Stomach smooth muscle (tissue), 2 donors: ENCODE measurements at regions not wholly inside any gene's neighbourhood (a gene's known extent, or its start where the extent isn't known, plus 50 kb on each side); places are given as distances from the start of the nearest gene placed in this dataset.

Experiments
- H3K27ac ChIP-seq: one replicate; pipeline ENCODE4 v1.7.0; 2013; ENCODE audit warnings: mild to moderate bottlenecking, low read length, inconsistent platforms
- H3K27me3 ChIP-seq, 2 donors: one replicate each; pipeline ENCODE4 v1.7.0; 2013; ENCODE audit warnings: low read length in 2 of 2; ENCODE audit not compliant: insufficient read depth in 2 of 2, control insufficient read depth in 1 of 2
- H3K36me3 ChIP-seq, 2 donors: one replicate each; pipeline ENCODE4 v1.7.0; 2013; ENCODE audit warnings: low read length in 2 of 2; ENCODE audit not compliant: control insufficient read depth in 2 of 2, insufficient read depth in 2 of 2
- H3K4me1 ChIP-seq: one replicate; pipeline ENCODE4 v1.7.0; 2013; ENCODE audit warnings: low read length; ENCODE audit not compliant: control insufficient read depth, insufficient read depth
- H3K4me3 ChIP-seq, 2 donors: one replicate each; pipeline ENCODE4 v1.7.0; 2013; ENCODE audit warnings: low read length in 2 of 2
- H3K9ac ChIP-seq, 2 donors: one replicate each; pipeline ENCODE4 v1.7.0; 2013; ENCODE audit warnings: low read length in 2 of 2, mild to moderate bottlenecking in 1 of 2
- H3K9me3 ChIP-seq, 2 donors: one replicate each; pipeline ENCODE4 v1.7.0; 2013; ENCODE audit warnings: low read length in 2 of 2; ENCODE audit not compliant: control insufficient read depth in 2 of 2
- donor health status: healthy.
- donor health status: Pancreatic carcinoma.

DNA sequence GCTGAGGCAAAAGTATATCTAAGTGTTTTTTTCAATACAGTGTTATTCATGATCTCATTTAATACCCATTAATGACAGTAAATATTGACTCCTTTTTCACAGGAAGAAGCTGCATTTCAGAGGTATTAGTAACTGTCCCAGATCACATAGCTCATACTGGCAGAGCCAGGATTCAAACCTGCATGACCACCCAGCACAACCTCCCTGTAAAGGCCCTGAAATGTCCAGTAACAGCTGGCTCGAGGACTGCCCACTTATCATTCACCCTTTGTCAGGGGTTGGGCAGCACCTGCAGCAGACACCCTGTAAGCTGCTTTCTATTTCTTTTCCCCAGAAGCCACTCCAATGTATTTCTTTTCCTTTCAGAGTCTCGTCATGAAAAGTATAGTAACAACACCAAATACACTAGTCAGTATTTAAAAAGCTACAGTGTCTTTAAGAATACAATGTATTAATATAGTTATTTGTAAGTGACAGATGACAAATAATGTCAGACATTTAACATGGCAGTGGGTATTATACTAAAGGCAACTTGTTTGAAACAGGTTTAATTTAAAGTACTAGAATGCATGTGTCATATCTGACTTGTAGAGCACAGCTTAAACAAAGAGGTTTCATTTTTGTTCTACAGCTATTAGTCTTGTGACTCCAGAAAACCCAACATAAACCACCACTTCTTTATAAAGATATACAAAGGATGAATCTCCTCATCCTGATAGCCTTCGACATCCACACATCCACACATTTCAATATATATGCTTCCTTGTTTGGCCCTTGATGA lies 841.6 kb upstream of the GJE1 start:
- Histone ChIP-seq H3K9me3 (peaks cover 0 to 6% of the 10 kb centered on the region in 2 donors), H3K9ac (no peak overlapping the region), H3K27me3 (no peaks in the 10 kb centered on the region), H3K36me3 (no peaks in the 10 kb centered on the region), H3K4me3 (no peak overlapping the region), H3K27ac (no peak overlapping the region), H3K4me1 (no peaks in the 10 kb centered on the region)

DNA sequence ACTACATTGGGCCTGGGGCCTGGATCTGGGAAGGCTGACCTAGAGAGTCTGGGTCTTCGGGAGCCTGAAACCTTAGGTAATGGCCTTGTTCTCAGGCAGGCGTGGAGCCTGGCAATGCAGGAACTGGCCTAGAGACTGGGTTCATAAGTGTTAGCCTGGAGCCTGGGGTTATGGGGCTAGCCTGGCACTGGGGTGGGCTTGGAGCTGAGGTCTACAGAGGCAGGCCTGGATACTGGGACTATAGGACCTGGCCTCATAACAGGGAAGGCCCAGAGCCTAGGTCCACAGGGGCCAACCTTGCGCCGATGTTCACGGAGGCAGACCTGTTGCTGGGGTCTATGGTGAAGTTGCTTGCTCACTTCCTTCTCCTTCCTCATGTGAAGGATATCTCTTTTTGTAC lies 843.8 kb upstream of the GJE1 start:
- Histone ChIP-seq H3K36me3 (no peaks in the 10 kb centered on the region), H3K27me3 (no peaks in the 10 kb centered on the region), H3K4me1 (no peaks in the 10 kb centered on the region), H3K9me3 (peaks cover 0 to 6% of the 10 kb centered on the region in 2 donors), H3K27ac (no peak overlapping the region), H3K9ac (no peak overlapping the region), H3K4me3 (no peak overlapping the region)

DNA sequence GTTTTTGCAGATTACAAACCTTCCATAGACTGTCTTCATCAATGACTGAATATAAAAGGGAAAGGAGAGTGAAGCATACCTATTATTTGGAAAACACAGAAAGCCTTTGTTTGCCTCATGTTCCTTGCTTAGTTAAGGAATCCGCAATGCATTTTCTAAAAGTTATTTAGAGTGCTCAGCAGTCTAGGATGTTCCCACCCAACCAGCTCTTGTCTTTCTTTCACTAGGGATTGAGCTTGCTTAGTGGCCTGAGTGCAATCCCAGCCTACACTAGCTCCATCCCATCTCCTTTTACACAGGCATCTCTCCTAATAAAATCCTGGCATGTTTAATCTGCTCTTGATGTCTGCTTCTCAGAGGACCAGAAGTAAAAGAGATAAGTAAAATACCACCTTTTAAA lies 850.5 kb upstream of the GJE1 start:
- Histone ChIP-seq H3K9me3 (no peaks in the 10 kb centered on the region), H3K27ac (no peak overlapping the region), H3K9ac (no peak overlapping the region), H3K4me1 (no peaks in the 10 kb centered on the region), H3K27me3 (no peaks in the 10 kb centered on the region), H3K4me3 (no peak overlapping the region), H3K36me3 (no peaks in the 10 kb centered on the region)

DNA sequence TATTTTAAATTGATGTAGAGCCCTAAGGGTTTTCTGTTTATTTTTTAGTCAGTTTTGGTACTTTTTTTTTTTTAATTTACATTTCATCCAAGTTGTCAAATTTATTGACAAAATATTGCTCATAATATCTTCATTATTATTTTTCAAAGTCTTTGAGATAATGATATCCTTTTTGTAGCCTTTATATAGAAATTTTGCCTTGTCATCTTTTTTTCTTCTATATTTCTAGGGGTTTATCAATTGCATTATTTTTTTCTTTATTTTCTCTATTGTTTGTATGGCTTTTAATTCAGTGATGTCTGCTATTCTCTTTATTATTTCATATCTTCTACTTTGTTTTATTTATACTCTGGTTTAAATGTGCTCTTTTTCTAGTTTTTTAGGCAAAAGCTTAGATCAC lies 863.0 kb upstream of the GJE1 start:
- Histone ChIP-seq H3K9me3 (no peaks in the 10 kb centered on the region), H3K36me3 (no peaks in the 10 kb centered on the region), H3K4me1 (no peaks in the 10 kb centered on the region), H3K4me3 (no peak overlapping the region), H3K27ac (no peak overlapping the region), H3K9ac (no peak overlapping the region), H3K27me3 (no peaks in the 10 kb centered on the region)

DNA sequence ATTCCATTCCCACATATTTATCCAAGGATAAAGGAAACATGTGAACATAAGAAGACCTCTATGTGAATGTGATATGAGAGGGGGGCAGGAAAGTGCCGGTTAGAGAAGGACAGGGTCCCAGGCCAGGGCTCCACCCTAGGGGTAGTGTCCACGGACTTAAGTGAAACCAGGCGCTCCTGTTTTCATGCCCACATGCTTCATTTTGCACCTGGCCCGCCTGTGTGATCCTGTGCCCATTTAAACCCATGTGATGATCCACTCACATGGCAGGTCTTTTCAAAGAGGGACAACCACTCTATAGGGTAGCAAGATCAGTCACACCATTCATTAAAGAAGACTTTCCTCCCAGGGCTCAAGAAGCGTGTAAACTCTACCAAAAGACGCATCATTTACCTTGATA lies 865.3 kb upstream of the GJE1 start:
- Histone ChIP-seq H3K27ac (no peak overlapping the region), H3K36me3 (no peaks in the 10 kb centered on the region), H3K4me3 (no peak overlapping the region), H3K9ac (no peak overlapping the region), H3K4me1 (no peaks in the 10 kb centered on the region), H3K27me3 (no peaks in the 10 kb centered on the region), H3K9me3 (no peaks in the 10 kb centered on the region)

DNA sequence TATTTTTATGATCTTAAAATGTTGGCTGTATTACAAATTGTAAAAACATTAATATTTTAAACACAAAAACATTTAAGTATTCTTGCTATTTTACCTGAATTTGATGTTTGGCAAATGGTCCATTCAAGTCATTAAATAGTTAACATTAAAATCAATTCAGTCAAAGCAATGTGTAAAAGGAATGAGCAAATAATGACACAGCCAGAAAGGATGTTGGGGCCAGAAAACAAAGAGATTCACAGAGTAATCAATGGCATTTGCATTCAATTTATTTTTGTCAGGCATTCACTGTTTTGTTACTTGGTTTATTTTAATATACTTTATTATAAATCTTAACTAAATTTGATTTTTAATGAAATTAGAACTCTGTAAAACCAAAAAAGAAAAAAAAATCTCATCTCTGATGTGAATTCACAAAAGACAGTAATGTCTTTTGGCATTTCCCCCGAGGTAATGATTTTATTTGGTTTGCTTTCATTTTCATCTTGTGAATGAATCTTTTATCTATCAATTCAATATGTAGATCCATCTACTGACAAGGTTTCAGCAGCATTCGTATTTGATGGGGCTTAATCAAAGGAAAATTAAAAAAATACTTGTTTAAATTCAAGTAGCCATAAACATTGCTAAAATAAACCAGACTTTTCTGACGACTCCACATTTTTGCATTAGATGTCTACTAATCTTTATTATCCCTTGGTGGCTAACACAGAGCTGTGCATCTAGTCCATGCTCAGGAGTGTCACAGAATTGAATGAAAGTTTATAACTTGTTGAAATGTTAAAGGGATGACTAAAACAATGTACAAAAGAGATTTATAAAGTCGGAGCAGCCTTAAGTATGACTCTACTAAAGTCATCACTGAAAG lies 866.7 kb upstream of the GJE1 start:
- no peaks in the 10 kb centered on the region for H3K36me3 ChIP-seq
- no peak overlapping the region for H3K9ac ChIP-seq
- no peaks in the 10 kb centered on the region for H3K27me3 ChIP-seq
- no peak overlapping the region for H3K27ac ChIP-seq
- H3K4me3 ChIP-seq, result peak overlapping the region; percentile 26 to 50
- H3K9me3 ChIP-seq, result no peaks in the 10 kb centered on the region
- no peaks in the 10 kb centered on the region for H3K4me1 ChIP-seq

- Histone ChIP-seq H3K9ac (no peak overlapping the region), H3K36me3 (no peaks in the 10 kb centered on the region), H3K4me1 (no peaks in the 10 kb centered on the region), H3K9me3 (no peaks in the 10 kb centered on the region), H3K27me3 (no peaks in the 10 kb centered on the region), H3K27ac (no peak overlapping the region), H3K4me3 (no peak overlapping the region)
Measured at GRCh38 chr6:141264101-141264500, 868.6 kb upstream of the GJE1 start.

DNA sequence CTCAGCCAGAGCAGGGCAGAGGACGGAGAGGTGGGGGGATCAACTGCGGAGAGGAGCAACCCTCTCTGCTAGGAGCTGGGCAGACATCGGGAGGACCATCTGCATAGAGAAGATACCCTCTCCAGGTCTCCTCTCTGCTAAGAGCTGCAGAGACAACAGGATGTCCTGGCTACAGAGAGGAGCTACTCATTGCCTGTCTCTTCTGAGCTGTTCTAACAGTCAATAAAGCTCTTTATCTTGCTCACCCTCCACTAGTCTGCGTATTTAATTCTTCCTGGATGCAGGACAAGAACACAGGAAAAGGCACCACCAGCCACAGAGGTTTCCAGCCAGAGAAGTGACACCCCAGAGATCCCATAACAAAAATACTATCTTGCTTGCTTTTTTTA lies 871.1 kb upstream of the GJE1 start:
- Histone ChIP-seq H3K9ac (no peak overlapping the region), H3K27ac (no peak overlapping the region), H3K9me3 (no peaks in the 10 kb centered on the region), H3K36me3 (no peaks in the 10 kb centered on the region), H3K4me3 (no peak overlapping the region), H3K4me1 (no peaks in the 10 kb centered on the region), H3K27me3 (no peaks in the 10 kb centered on the region)

DNA sequence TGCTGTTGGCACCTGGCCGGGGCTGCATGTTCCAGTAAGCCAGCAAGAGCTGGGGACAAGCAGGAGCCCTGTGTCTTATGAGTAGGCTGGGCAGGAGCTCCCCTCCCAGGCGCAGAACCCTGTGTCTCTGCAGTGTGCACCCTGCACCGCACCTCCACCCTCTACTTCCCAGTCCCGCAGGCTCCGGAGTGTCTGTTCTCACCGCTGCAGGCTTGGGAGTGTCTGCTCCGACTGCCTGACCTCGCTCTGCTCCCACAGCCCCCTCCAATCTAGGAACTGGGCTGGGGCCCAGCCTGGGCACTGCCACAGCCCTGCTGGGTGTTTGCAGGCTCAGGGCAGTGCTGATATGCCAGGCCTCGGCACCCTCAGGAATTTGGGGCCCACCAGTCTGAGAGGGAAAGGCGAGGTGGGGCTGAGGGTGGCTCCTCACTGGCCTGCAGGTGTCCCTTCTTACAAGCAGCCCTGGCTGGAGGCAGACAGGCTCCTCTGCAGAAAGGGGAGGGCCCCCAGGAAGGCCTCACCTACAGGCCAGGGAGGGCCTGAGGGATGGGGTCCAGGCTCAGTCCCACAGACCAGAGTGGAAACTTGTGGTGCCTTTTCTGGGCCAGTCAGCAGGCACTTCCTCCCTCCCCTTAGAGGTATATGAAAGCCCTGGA lies 871.6 kb upstream of the GJE1 start:
- no peak overlapping the region for H3K27ac ChIP-seq
- no peaks in the 10 kb centered on the region for H3K36me3 ChIP-seq
- H3K27me3 ChIP-seq, result no peaks in the 10 kb centered on the region
- H3K4me3 ChIP-seq, result no peak overlapping the region
- H3K9ac ChIP-seq, result no peak overlapping the region
- H3K9me3 ChIP-seq, result no peaks in the 10 kb centered on the region
- H3K4me1 ChIP-seq, result no peaks in the 10 kb centered on the region

- no peak overlapping the region for H3K27ac ChIP-seq
- H3K9me3 ChIP-seq, result no peaks in the 10 kb centered on the region
- no peaks in the 10 kb centered on the region for H3K4me1 ChIP-seq
- H3K36me3 ChIP-seq, result no peaks in the 10 kb centered on the region
- no peak overlapping the region for H3K4me3 ChIP-seq
- H3K9ac ChIP-seq, result no peak overlapping the region
- H3K27me3 ChIP-seq, result no peaks in the 10 kb centered on the region
Measured at GRCh38 chr6:141260627-141261015, 872.1 kb upstream of the GJE1 start.
